ENCODE measurements at regions not wholly inside any gene's neighbourhood (a gene's known extent, or its start where the extent isn't known, plus 50 kb on each side); places are given as distances from the start of the nearest gene placed in this dataset.
"Not testable (repeated sequence)": the region's sequence is repeated elsewhere in the genome, so short reads cannot be mapped to it uniquely, and the experiment has no call there.

DNA sequence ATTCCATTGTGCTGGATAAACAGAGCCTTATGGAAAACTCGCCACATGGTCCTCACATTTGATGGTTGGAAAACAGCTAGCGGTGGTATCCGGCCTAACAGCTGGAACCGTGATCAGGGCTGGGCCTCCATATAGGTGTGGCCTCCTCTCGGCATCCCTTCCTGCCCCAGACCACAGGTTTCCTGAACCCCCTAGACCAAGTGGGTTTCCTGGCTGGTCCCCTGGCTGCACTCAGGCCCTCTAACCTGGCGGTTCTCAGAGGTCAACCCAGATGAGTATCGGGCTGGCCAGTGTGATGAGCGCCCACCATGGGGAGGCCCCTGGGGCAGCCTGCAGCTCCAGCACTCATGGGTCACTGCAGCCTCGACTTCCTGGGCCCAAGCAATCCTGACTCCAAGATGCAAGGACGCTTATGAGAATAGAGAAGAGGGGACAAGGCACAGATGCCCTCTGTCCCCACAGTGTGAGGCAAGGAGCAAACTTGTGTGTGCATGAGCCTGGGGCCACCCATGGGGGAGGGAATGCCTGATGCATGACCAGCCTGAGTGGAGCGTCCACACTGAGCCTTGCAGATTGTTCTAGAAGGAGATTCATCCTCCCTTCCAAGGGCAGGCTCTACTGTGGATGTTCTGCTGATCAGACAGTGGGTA lies 53.4 kb upstream of the WNT7B start:
- Histone ChIP-seq H3K4me3 (no peak overlapping the region), H3K9me3 (no peaks in the 10 kb centered on the region), H3K27me3 (no peaks in the 10 kb centered on the region), H3K27ac (no peak overlapping the region), H3K4me1 (peaks cover 0 to 24% (median 5%) of the 10 kb centered on the region in 4 donors), H3K36me3 (no peaks in the 10 kb centered on the region)
- no peak for TF ChIP-seq POLR2A (IDR thresholded peaks at IDR 0.05)
- TF ChIP-seq, protein P1, sequence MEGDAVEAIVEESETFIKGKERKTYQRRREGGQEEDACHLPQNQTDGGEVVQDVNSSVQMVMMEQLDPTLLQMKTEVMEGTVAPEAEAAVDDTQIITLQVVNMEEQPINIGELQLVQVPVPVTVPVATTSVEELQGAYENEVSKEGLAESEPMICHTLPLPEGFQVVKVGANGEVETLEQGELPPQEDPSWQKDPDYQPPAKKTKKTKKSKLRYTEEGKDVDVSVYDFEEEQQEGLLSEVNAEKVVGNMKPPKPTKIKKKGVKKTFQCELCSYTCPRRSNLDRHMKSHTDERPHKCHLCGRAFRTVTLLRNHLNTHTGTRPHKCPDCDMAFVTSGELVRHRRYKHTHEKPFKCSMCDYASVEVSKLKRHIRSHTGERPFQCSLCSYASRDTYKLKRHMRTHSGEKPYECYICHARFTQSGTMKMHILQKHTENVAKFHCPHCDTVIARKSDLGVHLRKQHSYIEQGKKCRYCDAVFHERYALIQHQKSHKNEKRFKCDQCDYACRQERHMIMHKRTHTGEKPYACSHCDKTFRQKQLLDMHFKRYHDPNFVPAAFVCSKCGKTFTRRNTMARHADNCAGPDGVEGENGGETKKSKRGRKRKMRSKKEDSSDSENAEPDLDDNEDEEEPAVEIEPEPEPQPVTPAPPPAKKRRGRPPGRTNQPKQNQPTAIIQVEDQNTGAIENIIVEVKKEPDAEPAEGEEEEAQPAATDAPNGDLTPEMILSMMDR (IDR thresholded peaks at IDR 0.05) = no peak
- peak in 2 of 3 donors; percentile 42 to 46 for DNase-seq

DNA sequence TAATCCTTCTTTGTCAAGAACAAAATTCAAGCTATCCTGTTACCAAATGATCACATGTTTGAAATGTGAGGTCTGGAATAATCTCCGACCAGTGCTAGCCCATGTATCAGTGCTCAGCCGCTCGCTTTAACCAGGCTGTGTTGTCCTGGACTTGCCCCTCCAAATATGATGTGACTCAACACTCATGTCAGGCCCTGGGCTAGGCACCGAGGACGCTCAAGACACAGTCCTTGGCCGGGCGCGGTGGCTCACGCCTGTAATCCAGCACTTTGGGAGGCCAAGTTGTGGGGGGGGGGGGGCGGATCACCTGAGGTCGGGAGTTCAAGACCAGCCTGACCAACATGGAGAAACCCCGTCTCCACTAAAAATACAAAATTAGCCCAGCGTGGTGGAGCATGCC lies 54.1 kb upstream of the WNT7B start:
- Histone ChIP-seq H3K27me3 (no peaks in the 10 kb centered on the region), H3K4me1 (peaks cover 0 to 24% (median 5%) of the 10 kb centered on the region in 4 donors), H3K36me3 (no peaks in the 10 kb centered on the region), H3K27ac (no peak overlapping the region), H3K4me3 (no peak overlapping the region), H3K9me3 (no peaks in the 10 kb centered on the region)
- peak in 2 of 3 donors; percentile 41 to 45 for DNase-seq
- TF ChIP-seq, protein P1 (IDR thresholded peaks at IDR 0.05) = no peak
- no peak for TF ChIP-seq POLR2A (IDR thresholded peaks at IDR 0.05)

DNA sequence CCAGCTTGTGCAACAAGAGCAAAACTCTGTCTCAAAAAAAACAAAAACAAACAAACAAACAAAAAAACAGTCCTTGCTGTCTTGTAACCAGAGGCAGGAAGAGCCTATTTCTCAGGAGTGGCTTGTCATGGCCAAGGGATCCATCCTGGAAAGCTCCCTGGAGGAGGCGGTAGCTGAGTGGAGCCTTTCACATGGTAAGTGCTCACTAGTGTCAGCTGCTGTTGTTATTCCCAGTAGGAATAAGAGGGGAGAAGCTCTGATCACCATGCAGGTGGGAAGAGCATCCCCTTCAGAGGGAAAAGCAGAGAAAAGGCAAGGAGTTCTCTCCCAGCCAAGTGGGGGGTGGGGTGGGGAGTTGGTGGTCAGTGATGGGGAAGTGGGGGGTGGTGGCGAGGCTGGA lies 54.6 kb upstream of the WNT7B start:
- Histone ChIP-seq H3K4me1 (peaks cover 0 to 24% (median 5%) of the 10 kb centered on the region in 4 donors), H3K4me3 (no peak overlapping the region), H3K36me3 (no peaks in the 10 kb centered on the region), H3K9me3 (no peaks in the 10 kb centered on the region), H3K27ac (no peak overlapping the region), H3K27me3 (no peaks in the 10 kb centered on the region)
- TF ChIP-seq, protein P1 (IDR thresholded peaks at IDR 0.05) = no peak
- no peak for TF ChIP-seq POLR2A (IDR thresholded peaks at IDR 0.05)
- peak in 1 of 3 donors; percentile 34 for DNase-seq

DNA sequence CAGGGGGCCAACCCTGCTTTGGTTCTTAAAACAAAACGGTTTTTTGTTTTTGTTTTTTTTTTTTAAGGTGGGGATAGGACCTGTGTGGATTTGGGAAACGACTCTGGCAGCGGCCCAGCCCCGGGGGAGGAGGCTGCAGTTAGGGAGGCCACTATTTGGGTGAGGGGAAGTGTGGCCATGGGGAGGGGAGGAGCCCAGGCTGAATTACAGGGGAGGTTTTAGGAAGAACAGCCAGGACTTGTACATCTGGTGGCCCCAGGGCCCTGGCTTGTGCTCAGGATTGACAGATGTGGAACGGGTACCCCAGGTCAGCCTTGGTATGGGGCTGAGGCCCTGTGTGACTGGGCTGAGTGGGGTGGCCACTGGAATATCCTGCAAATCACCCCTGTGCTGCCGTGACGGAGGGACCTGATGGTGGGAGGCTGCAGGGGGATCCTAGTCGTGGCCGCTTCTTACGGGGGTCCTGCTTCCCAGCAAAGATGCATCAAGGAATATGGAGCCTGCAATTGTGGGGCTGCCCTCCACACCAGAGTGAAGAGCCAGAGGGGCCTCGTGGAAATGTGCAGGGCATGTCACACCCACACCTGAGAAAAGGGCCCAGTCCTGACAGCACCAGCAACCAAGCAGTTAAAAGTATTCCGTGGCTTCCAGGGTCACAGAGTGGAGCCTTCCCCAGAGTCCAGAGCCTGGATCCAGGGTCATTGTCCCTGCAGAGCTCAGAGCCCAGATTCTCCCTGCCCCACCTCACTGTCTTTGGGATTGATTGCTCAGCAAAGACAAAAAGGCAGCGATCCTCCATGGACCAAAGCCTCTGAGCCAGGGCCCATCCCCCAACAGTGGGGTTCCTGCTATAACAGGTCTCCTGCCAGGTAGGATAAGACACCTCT lies 55.2 kb upstream of the WNT7B start:
- peaks cover 0 to 24% (median 4%) of the 10 kb centered on the region in 4 donors for H3K4me1 ChIP-seq
- no peaks in the 10 kb centered on the region for H3K36me3 ChIP-seq
- no peaks in the 10 kb centered on the region for H3K27me3 ChIP-seq
- DNase-seq = peak in 2 of 3 donors; percentile 37 to 44
- TF ChIP-seq, protein P1 (IDR thresholded peaks at IDR 0.05) = no peak
- no peak for TF ChIP-seq POLR2A (IDR thresholded peaks at IDR 0.05)
- no peaks in the 10 kb centered on the region for H3K9me3 ChIP-seq
- no peak overlapping the region for H3K4me3 ChIP-seq
- no peak overlapping the region for H3K27ac ChIP-seq

DNA sequence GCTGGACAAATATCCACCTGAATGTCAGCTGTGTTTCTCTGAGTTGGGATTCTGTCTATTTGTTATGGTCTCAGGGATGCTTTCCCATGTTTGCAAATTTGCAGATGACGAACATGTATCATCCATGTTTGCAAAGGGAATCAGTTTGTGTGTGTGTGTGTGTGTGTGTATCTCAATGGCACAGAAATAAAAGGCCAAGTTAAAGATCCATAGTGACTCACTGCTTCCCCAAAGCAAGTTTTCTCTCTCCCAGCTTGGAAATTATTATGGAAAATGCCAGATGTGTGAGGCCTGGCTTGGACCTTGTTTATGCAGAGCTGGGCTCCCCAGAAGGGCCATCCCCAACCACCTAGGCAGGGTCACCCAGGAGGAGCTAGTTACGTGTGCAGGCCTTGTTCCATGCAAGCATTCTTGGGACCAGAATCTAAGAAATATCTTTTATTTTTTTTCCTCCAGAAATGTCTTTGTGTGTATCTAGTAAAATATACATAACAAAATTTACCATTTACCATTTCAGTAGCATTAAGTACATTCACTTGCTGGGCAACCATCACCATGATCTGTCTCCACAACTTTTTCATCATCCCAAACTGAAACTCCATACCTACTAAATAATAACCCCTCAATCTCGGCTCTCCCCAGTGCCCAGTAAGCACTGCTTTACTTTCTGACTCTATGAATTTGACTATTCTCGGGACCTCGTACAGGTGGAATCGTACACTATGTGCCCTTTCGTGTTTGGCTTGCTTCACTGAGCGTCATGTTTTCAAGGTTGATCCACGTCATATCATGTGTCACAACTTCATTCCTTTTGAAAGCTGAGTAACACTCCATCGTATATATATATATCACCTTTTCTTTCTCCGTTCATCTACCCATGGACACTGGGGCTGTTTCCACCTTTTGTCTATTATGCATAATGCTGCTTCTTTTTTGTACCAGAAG lies 56.6 kb upstream of the WNT7B start:
- Histone ChIP-seq H3K9me3 (no peaks in the 10 kb centered on the region), H3K4me3 (no peak overlapping the region), H3K27me3 (no peaks in the 10 kb centered on the region), H3K4me1 (peaks cover 0 to 22% (median 2%) of the 10 kb centered on the region in 4 donors), H3K36me3 (no peaks in the 10 kb centered on the region), H3K27ac (no peak overlapping the region)
- TF ChIP-seq, protein P1 (IDR thresholded peaks at IDR 0.05) = no peak
- TF ChIP-seq POLR2A (IDR thresholded peaks at IDR 0.05) = no peak
- DNase-seq = no peak

DNA sequence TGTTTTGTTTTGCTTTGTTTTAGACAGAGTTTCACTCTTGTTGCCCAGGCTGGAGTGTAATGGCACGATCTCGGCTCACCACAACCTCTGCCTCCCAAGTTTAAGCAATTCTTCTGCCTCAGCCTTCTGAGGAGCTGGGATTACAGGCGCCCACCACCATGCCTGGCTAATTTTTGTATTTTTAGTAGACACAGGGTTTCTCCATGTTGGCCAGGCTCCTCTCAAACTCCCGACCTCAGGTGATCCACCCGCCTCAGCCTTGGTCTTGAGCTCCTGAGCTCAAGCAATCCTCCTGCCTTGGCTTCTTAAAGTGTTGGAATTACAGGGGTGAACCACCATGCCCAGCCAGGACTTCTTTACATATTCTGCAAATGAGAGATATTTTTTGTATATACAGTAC lies 57.5 kb upstream of the WNT7B start:
- not testable (repeated sequence) for H3K27ac ChIP-seq, H3K4me3 ChIP-seq, H3K9me3 ChIP-seq, H3K36me3 ChIP-seq, H3K27me3 ChIP-seq
- peaks cover 0 to 22% (median 2%) of the 10 kb centered on the region in 4 donors for H3K4me1 ChIP-seq
- peak in 2 of 3 donors; percentile 24 to 45 for DNase-seq
